Progenitor cell of endocrine pancreas (in vitro differentiated cells): ENCODE measurements at regions not wholly inside any gene's neighbourhood (a gene's known extent, or its start where the extent isn't known, plus 50 kb on each side); places are given as distances from the start of the nearest gene placed in this dataset.

Experiments used
- DNase-seq: peaks from one replicate; pipeline ENCODE4 v3.0.0; 2021; ENCODE audit warnings: low spot score; ENCODE audit not compliant: unreplicated experiment
- H3K27ac Mint-ChIP-seq: 2 replicates; pipeline ENCODE4 v1.8.0; 2021; ENCODE audit warnings: mild to moderate bottlenecking, moderate library complexity, mixed read lengths
- H3K27me3 Mint-ChIP-seq: 2 replicates; pipeline ENCODE4 v1.8.0; 2021; ENCODE audit warnings: mixed read lengths
- H3K36me3 Mint-ChIP-seq: 2 replicates; pipeline ENCODE4 v1.8.0; 2022; ENCODE audit warnings: mixed read lengths; ENCODE audit not compliant: insufficient read depth
- H3K4me1 Mint-ChIP-seq: 2 replicates; pipeline ENCODE4 v1.8.0; 2021; ENCODE audit warnings: low read depth, mixed read lengths
- H3K4me3 Mint-ChIP-seq: 2 replicates; pipeline ENCODE4 v1.8.0; 2021; ENCODE audit warnings: low read depth, mild to moderate bottlenecking, moderate library complexity, mixed read lengths
- H3K9me3 Mint-ChIP-seq: 2 replicates; pipeline ENCODE4 v1.8.0; 2021; ENCODE audit warnings: low read depth, mixed read lengths
- TF ChIP-seq, protein P1 (sequence below): fragments of 200-600 bp; sonication (generic); IDR thresholded peaks from one replicate; pipeline ENCODE4 v1.5.0; 2021; ENCODE audit warnings: antibody characterized with exemption, mild to moderate bottlenecking; ENCODE audit not compliant: unreplicated experiment

DNA sequence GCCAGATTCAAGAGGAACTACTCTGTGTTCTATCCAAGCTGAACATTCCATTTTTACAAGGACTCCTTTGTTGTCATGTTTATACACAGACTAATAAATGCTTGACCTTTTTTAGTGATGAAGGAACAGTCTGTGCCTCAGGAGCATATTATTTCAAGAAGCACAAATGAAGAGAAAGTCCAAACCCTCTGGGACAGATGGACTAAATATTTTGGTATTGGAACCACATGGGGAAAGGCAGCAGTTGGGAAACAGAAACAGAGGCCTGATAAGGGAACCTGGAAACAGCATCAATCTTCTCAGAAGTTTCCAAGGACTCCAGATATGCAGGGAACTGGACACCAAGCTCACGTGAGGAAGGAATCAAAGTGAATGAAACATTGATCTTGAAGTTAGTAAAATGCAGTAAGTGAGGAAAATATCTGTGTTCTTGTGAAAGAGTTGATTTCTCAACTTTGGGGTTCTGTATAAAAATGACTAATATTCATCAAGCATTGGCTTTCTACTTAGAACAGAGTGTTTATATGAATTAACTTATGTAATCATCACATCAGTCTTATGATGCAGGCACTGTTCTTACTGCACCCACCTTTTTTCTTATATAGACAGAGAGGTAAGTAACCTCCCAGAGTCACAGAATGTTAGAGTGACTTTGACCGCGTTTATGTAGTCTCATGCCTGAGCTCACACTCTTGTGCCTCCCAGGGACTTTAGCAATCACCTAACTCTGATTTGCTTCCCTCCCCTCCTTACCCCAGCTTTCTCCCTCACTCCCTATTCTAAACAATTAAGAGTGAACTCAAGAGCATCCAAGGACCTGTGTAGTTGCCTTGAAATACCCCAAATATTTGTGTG, 148.9 kb upstream of the JADE1 start:
- DNase-seq, result no peak
- H3K27me3 Mint-ChIP-seq, result no peaks in the 10 kb centered on the region
- H3K36me3 Mint-ChIP-seq, result no peaks in the 10 kb centered on the region
- H3K4me3 Mint-ChIP-seq, result no peak overlapping the region
- peak overlapping the region; percentile 21 for H3K27ac Mint-ChIP-seq
- H3K4me1 Mint-ChIP-seq, result peaks cover 25% of the 10 kb centered on the region
- TF ChIP-seq, protein P1, sequence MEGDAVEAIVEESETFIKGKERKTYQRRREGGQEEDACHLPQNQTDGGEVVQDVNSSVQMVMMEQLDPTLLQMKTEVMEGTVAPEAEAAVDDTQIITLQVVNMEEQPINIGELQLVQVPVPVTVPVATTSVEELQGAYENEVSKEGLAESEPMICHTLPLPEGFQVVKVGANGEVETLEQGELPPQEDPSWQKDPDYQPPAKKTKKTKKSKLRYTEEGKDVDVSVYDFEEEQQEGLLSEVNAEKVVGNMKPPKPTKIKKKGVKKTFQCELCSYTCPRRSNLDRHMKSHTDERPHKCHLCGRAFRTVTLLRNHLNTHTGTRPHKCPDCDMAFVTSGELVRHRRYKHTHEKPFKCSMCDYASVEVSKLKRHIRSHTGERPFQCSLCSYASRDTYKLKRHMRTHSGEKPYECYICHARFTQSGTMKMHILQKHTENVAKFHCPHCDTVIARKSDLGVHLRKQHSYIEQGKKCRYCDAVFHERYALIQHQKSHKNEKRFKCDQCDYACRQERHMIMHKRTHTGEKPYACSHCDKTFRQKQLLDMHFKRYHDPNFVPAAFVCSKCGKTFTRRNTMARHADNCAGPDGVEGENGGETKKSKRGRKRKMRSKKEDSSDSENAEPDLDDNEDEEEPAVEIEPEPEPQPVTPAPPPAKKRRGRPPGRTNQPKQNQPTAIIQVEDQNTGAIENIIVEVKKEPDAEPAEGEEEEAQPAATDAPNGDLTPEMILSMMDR, result no peak
- H3K9me3 Mint-ChIP-seq, result no peaks in the 10 kb centered on the region

DNA sequence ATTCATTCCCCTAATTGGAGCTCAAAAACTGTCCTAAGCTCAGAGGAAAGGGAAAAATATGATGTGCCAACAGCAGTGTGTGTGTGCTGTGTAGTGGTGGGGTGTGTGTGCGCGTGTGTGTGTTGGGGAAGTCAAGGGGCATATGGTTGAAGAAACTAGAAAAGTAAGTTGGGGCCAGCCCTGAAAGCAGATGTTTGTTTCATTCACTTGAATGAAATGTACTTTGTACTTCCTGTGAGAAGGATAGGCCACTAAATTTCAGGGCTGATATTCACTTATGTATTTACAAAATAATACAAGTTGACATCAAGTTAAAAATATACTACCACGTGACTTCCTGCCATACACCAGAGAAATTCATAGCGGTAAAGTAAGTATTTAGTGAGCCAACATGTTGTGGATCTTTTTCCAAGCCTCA, 151.3 kb upstream of the JADE1 start:
- Mint-ChIP-seq H3K27me3 (no peaks in the 10 kb centered on the region), H3K4me1 (peaks cover 32% of the 10 kb centered on the region), H3K4me3 (no peak overlapping the region)

DNA sequence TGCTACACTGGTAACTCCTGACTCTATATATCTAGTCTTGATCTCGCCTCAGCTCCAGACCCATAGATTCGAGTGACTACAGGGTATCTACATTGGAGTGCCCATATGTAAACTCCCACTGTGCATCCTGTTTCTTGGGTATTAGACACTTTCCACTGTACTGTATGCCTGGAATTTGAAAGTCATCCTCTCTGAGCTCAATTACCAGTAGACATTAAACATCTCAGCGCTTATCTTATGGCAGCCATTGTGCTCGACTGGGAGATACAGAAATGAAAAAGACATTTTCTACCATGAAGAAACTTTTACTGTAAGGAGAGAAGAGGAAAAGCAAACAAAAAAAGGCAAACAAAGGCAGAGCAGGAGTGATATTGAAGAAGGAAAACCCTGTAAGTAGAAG, 151.9 kb upstream of the JADE1 start:
- Mint-ChIP-seq H3K27me3 (no peaks in the 10 kb centered on the region), H3K36me3 (peaks cover 3% of the 10 kb centered on the region), H3K4me3 (no peak overlapping the region), H3K4me1 (peaks cover 32% of the 10 kb centered on the region), H3K27ac (no peak overlapping the region), H3K9me3 (peaks cover 3% of the 10 kb centered on the region)
- TF ChIP-seq, protein P1, result no peak
- DNase-seq, result no peak

More for the DNA sequence above, 151.3 kb upstream of the JADE1 start:
- Mint-ChIP-seq H3K27ac (no peak overlapping the region), H3K9me3 (peaks cover 3% of the 10 kb centered on the region), H3K36me3 (peaks cover 3% of the 10 kb centered on the region)
- DNase-seq, result no peak
- TF ChIP-seq, protein P1, result no peak

DNA sequence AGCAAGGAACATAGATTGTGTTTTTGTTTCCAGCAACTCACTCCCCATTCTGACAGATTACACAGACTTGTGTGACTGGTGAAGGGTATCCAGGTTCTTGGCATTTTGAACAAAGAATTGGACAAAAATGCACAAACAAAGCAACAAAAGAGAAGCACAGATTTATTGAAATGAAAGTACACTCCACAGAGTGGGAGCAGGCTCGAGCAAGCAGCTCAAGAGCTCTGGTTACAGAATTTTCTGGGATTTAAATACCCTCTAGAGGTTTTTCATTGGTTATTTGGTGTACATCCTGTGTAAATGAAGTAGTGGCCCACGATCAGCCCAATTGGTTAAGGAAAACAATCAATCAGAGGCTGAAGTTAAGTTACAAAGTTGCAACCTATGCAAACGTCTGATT, 155.0 kb upstream of the JADE1 start:
- TF ChIP-seq, protein P1, result no peak
- no peak for DNase-seq
- Mint-ChIP-seq H3K4me1 (peaks cover 20% of the 10 kb centered on the region), H3K27me3 (no peaks in the 10 kb centered on the region), H3K36me3 (peaks cover 3% of the 10 kb centered on the region), H3K9me3 (peaks cover 3% of the 10 kb centered on the region), H3K4me3 (no peak overlapping the region), H3K27ac (no peak overlapping the region)

DNA sequence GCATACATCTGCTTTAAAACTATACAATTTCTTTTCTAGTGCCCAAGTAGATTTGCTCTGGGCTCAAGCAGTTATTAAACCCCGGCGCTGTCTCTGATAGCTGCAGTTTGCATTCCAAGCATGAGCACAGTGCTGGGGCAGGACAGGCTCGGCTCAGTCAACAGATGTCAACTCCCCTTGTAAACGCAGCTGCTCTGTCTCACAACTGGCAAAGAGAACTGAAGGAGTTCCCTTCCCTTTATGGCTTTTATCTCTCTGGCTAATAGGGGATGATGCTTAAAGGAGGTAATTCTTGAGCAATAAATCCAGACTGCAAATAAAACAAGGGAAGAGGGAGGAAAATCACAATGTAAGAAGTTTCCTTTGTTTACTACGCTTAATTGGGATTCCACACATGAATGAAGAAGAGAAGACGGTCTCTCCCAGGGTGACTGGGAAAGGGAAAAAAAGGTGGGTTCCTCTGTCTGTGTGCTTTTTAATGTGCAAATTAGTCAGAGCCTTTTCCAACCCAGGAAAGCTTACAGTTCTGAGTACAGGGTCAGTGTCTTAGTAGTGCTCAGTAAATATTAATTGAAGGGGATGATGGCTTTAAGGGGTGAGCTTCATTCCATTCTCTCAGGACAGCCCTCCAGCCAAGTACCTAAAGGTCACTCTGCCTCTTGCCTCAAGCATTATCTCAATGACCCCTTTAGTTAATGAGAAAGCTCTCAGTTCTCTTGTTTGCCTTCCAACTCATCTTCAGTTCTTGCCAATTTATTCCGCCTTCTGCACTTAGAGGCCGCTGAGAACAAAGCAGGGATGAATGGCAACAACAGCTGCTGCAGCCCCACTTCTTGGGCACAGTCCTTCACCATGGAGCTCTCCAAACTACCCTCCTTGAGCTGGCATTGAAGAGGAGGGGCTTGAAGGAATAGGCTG, 155.7 kb upstream of the JADE1 start:
- H3K4me1 Mint-ChIP-seq, result peaks cover 21% of the 10 kb centered on the region
- TF ChIP-seq, protein P1, result no peak
- H3K4me3 Mint-ChIP-seq, result no peak overlapping the region
- DNase-seq, result no peak
- H3K9me3 Mint-ChIP-seq, result peaks cover 3% of the 10 kb centered on the region
- peaks cover 3% of the 10 kb centered on the region for H3K36me3 Mint-ChIP-seq
- H3K27me3 Mint-ChIP-seq, result no peaks in the 10 kb centered on the region
- H3K27ac Mint-ChIP-seq, result peak overlapping the region; percentile 30
